ENCODE measurements at regions not wholly inside any gene's neighbourhood (a gene's known extent, or its start where the extent isn't known, plus 50 kb on each side); places are given as distances from the start of the nearest gene placed in this dataset.
"Not testable (repeated sequence)": the region's sequence is repeated elsewhere in the genome, so short reads cannot be mapped to it uniquely, and the experiment has no call there.

DNA sequence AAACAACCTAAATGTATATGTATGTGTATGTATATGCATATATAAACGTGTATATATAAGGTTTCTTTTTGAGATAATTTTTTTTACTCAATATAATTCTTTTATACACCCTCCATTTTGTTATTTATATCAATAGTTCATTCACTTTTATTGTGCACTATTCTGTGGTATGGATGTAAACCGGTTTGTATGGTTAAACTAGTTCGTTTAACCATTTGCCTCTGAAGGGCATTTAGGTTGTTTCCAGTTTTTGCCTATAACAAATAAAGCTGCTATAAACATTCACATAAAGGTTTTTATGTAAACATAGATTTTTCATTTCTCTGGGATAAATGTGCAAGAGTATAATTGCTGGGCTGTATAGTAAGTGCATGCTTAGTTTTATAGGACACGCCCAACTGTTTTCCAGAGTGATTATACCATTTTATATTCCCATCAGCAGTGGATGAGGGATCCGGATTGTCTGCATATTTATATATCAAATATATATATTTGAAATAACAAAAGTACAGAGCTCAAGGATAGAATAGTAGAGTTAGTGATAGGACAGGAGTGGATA, 380.3 kb downstream of the TSHZ3 start:
- H3K27ac ChIP-seq = no peak overlapping the region
- TF ChIP-seq, protein P1, sequence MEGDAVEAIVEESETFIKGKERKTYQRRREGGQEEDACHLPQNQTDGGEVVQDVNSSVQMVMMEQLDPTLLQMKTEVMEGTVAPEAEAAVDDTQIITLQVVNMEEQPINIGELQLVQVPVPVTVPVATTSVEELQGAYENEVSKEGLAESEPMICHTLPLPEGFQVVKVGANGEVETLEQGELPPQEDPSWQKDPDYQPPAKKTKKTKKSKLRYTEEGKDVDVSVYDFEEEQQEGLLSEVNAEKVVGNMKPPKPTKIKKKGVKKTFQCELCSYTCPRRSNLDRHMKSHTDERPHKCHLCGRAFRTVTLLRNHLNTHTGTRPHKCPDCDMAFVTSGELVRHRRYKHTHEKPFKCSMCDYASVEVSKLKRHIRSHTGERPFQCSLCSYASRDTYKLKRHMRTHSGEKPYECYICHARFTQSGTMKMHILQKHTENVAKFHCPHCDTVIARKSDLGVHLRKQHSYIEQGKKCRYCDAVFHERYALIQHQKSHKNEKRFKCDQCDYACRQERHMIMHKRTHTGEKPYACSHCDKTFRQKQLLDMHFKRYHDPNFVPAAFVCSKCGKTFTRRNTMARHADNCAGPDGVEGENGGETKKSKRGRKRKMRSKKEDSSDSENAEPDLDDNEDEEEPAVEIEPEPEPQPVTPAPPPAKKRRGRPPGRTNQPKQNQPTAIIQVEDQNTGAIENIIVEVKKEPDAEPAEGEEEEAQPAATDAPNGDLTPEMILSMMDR (conservative IDR thresholded peaks at IDR 0.05) = no peak

GRCh38 chr19:30968210-30968609, 381.0 kb downstream of the TSHZ3 start:
- TF ChIP-seq, protein P1 (conservative IDR thresholded peaks at IDR 0.05) = peak; percentile 60
- H3K27ac ChIP-seq = no peak overlapping the region

- H3K27ac ChIP-seq = no peak overlapping the region
- TF ChIP-seq, protein P1 (conservative IDR thresholded peaks at IDR 0.05) = no peak
Observed at GRCh38 chr19:30966486-30966885, 382.8 kb downstream of the TSHZ3 start.

- no peak overlapping the region for H3K27ac ChIP-seq
- TF ChIP-seq, protein P1 (conservative IDR thresholded peaks at IDR 0.05) = no peak
Observed at GRCh38 chr19:30959011-30959410, 390.2 kb downstream of the TSHZ3 start.

DNA sequence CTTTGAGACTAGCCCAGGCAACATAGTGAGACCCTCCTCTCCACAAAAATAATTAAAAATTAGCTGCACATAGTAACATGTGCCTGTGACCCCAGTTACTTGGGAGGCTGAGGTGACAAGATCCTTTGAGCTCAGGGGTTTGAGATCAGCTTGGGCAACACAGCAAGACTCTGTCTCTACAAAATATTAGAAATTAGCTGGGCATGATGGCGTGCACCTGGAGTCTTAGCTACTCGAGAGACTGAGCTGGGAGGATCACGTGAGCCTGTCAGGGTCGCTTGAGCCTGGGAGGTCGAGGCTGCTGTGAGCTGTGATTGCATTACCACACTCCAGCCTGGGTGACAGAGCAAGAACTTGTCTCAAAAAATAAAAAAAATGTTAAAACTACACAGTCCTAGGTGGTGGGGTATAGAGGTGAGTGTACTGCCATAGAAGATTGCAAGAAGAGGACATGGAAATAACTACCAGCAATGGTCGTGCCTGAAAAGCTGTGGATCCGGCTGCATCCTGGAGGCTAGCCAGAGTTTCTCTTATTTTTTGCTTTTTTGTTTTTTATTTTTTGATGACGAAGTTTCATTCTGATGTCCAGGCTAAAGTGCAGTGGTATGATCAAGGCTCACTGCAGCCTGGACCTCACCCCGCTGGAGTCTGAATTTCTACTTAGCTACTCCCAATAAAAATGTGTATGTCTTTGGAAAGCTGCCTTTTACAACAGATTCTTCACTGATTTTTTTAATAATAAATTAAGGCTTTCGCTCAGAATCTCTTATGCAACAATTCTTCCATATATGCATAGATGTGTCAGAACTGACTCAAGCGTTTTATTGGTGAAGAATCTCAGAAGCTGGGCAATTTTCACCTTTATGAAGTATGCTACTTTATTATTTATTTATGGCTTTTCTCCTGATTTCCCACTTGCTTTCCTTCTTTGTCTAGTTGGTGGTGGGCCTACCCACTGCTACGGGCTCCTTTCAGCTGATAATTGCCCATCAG, 393.8 kb downstream of the TSHZ3 start:
- H3K27ac ChIP-seq = no peak overlapping the region
- TF ChIP-seq, protein P1 (conservative IDR thresholded peaks at IDR 0.05) = no peak

- not testable (repeated sequence) for H3K27ac ChIP-seq
Observed at GRCh38 chr19:30944276-30944932, 404.8 kb downstream of the TSHZ3 start.

DNA sequence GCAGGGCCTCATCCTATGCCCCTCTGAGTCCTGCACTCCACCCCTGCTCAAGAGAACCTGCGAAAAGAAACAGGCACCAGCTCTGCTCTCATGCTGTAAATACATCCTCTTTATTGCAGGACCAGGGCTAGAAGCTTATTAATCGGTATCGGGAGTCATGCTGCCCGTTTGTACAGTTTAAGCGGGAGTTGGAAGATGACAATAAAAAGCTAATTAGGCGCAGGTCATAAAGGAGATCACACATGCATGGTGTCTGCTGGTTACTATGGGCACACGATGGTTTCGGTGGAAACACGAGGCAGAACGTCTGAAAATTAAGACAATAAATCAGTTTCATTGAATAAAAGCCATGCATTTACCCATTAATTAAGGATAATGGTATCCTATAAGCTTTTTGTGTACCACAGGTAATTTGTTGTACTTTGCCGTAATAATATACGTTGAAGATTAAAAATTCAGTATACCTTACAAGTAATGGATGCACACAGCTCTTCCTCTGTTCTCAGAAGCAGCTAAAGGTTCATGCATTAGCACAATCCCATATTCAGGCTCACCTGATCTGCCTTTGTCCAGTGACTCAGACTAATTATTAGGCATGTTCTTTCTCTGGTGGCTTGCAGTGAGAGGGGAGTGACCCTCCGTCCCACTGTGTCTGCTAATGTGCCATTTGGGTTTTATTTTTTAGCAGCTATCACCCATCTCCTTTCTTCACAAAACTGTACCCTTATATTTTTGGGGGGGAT, 406.0 kb downstream of the TSHZ3 start:
- no peak overlapping the region for H3K27ac ChIP-seq
- TF ChIP-seq, protein P1 (conservative IDR thresholded peaks at IDR 0.05) = no peak

Data from VCaP (cell line).